ENCODE measurements at regions not wholly inside any gene's neighbourhood (a gene's known extent, or its start where the extent isn't known, plus 50 kb on each side); places are given as distances from the start of the nearest gene placed in this dataset.

DNA sequence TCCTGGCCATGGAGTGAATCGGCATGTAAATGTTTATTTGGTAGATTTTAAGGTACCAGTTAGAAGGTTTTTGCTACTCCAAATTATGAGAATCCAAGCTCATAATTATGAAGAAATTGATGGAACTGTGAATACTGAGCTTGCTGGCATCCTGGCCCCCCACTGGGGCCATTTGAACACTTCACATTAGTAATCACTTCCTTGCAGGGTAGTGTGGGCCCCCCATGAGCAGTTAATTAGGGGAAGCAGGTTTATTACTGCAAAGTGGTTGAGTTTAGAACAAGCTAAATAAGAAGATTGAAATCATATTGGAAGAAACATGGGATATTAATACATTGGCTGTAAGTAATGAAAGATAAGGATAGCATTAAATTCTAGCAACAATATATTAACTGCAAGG, 86.7 kb downstream of the S1PR1 start:
- no peak for TF ChIP-seq POLR2A (IDR thresholded peaks at IDR 0.05)
- TF ChIP-seq, protein P1, sequence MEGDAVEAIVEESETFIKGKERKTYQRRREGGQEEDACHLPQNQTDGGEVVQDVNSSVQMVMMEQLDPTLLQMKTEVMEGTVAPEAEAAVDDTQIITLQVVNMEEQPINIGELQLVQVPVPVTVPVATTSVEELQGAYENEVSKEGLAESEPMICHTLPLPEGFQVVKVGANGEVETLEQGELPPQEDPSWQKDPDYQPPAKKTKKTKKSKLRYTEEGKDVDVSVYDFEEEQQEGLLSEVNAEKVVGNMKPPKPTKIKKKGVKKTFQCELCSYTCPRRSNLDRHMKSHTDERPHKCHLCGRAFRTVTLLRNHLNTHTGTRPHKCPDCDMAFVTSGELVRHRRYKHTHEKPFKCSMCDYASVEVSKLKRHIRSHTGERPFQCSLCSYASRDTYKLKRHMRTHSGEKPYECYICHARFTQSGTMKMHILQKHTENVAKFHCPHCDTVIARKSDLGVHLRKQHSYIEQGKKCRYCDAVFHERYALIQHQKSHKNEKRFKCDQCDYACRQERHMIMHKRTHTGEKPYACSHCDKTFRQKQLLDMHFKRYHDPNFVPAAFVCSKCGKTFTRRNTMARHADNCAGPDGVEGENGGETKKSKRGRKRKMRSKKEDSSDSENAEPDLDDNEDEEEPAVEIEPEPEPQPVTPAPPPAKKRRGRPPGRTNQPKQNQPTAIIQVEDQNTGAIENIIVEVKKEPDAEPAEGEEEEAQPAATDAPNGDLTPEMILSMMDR (IDR thresholded peaks at IDR 0.05 in 8 of 11, conservative IDR thresholded peaks at IDR 0.05 in 3 of 11), result no peak
